Heart right ventricle (tissue), 16 donors: ENCODE measurements at regions not wholly inside any gene's neighbourhood (a gene's known extent, or its start where the extent isn't known, plus 50 kb on each side); places are given as distances from the start of the nearest gene placed in this dataset.

Experiments
- ATAC-seq, 8 donors: fragments of 200-7000 bp; cut with Tn5 transposase; one replicate each; pipeline ENCODE4 v1.9.1; 2020; ENCODE audit warnings: mild to moderate bottlenecking in 8 of 8, moderate library complexity in 8 of 8, moderate number of reproducible peaks in 1 of 8
- DNase-seq, 2 donors: peaks; one replicate each; pipeline ENCODE4 v3.0.0-alpha.2; 2020
- H3K27ac ChIP-seq, 10 donors: fragments of 200-600 bp; sonication (generic) in 2 of 10; one replicate each; pipeline versions ENCODE4 v1.5.0 to v1.8.0; 2020 to 2022; ENCODE audit warnings: mild to moderate bottlenecking in 3 of 10
- H3K27me3 ChIP-seq, 7 donors: fragments of 200-600 bp; one replicate each; pipeline ENCODE4 v1.8.0; 2021 to 2022; ENCODE audit warnings: mild to moderate bottlenecking in 2 of 7
- H3K36me3 ChIP-seq, 9 donors: fragments of 200-600 bp; sonication (generic) in 1 of 9; one replicate each; pipeline versions ENCODE4 v1.5.0 to v1.8.0; 2020 to 2022; ENCODE audit warnings: mild to moderate bottlenecking in 2 of 9
- H3K4me1 ChIP-seq, 9 donors: fragments of 200-600 bp; sonication (generic) in 1 of 9; one replicate each; pipeline versions ENCODE4 v1.5.0 to v1.8.0; 2020 to 2022; ENCODE audit warnings: mild to moderate bottlenecking in 4 of 9
- H3K4me3 ChIP-seq, 10 donors: fragments of 200-600 bp; sonication (generic) in 2 of 10; one replicate each; pipeline versions ENCODE4 v1.5.0 to v1.8.0; 2020 to 2022; ENCODE audit warnings: mild to moderate bottlenecking in 7 of 10, moderate library complexity in 2 of 10
- H3K9me3 ChIP-seq, 11 donors: fragments of 200-600 bp in 10 of 11; sonication (generic) in 2 of 11; one replicate each; pipeline versions ENCODE4 v1.5.0 to v1.8.0; 2013 to 2022; ENCODE audit warnings: mild to moderate bottlenecking in 2 of 11, control low read depth in 1 of 11, moderate library complexity in 1 of 11
- WGBS, 2 donors: extraction: QIAGEN DNeasy Blood & Tissue Kit; methylation state at CpG; one replicate each; pipeline ENCODE4 v1.1.7; 2013; ENCODE audit warnings: inconsistent platforms in 1 of 2; 5-methylcytosine and 5-hydroxymethylcytosine counted together
- intact Hi-C, 10 donors: fragments of 100-400 bp; cut with DNase I; formaldehyde crosslinking; loops; one replicate each; pipeline versions ENCODE4 v1.11.1 to v1.14.2; 2022
- TF ChIP-seq, protein P1 (sequence below), 9 donors: fragments of 200-600 bp; sonication (generic) in 2 of 9; IDR thresholded peaks; one replicate each; pipeline versions ENCODE4 v1.5.0 to v1.8.0; 2021 to 2022; ENCODE audit warnings: antibody characterized with exemption in 9 of 9, mild to moderate bottlenecking in 5 of 9, moderate library complexity in 1 of 9
- donor health status: Arrhythmogenic right ventricular cardiomyopathy.
- donor health status: ischemic (EF 13 %, LVEDD 7.1; RV severe dilation, severe dysfunction).
- donor health status: healthy with polysubstance abuse.
- donor health status: DM: no; HTN: yes; CAD: no.
- donor health status: DM: no; HTN: no; CAD: no.
- donor health status: ischemic (EF 25% LVEDD 6.9; RV normal size, moderate dysfunction).
- donor health status: ischemic (EF 25% LVEDD 5.7; RV mildly dilated, moderate dysfunction).
- donor health status: healthy.
- donor health status: DM: yes; HTN: yes; CAD: no.
- donor health status: Ischemic cardiomyopathy.
- donor health status: ischemic (EF 35%, LVEDD 5.7; RV mildly dilated, moderate dysfunction).
- donor health status: nonischemic (EF 11% LVEDD 7.7; RV severe dilation, severe dysfunction).
- donor health status: DM: yes; HTN: yes; CAD: no.
- donor health status: PGD.
- donor health status: ischemic (EF 29% LVEDD 5.4; RV normal size, mild dysfunction).
- donor health status: nonischemic (EF 23%, LVEDD 6.1; RV moderate dilation, normal function).

GRCh38 chr12:81859521-81859920, 100.4 kb upstream of the PPFIA2 start:
- WGBS, 2 donors, result 35 to 39% methylated on average over 3 of the region's 3 CpGs
- no peak for DNase-seq
- Histone ChIP-seq H3K36me3 (no peaks in the 10 kb centered on the region), H3K9me3 (no peaks in the 10 kb centered on the region), H3K27me3 (no peaks in the 10 kb centered on the region), H3K4me3 (no peak overlapping the region), H3K27ac (no peak overlapping the region), H3K4me1 (no peaks in the 10 kb centered on the region)
- TF ChIP-seq, protein P1, sequence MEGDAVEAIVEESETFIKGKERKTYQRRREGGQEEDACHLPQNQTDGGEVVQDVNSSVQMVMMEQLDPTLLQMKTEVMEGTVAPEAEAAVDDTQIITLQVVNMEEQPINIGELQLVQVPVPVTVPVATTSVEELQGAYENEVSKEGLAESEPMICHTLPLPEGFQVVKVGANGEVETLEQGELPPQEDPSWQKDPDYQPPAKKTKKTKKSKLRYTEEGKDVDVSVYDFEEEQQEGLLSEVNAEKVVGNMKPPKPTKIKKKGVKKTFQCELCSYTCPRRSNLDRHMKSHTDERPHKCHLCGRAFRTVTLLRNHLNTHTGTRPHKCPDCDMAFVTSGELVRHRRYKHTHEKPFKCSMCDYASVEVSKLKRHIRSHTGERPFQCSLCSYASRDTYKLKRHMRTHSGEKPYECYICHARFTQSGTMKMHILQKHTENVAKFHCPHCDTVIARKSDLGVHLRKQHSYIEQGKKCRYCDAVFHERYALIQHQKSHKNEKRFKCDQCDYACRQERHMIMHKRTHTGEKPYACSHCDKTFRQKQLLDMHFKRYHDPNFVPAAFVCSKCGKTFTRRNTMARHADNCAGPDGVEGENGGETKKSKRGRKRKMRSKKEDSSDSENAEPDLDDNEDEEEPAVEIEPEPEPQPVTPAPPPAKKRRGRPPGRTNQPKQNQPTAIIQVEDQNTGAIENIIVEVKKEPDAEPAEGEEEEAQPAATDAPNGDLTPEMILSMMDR (IDR thresholded peaks at IDR 0.05), result no peak
- no peak for ATAC-seq
- intact Hi-C loops, result no loop called here

DNA sequence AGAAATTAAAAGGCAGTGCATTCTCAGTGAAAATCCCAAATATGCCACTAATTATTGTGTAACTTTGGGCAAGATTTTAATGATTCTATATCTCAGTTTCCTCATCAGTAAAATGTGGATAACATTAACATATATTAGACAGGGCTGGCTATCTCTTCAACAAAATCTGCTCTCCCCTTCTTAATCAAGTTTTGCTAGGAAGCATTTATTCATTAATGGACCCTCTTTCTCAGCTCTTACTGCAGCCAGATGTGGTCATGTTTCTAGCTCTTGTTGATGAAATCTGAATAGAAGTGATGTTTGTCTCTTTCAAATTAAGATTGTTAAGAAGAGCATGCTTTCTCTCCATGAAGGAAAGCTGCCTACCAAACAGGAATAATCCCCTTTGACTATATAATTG, 84.4 kb upstream of the PPFIA2 start:
- ATAC-seq (no peak), DNase-seq (no peak)
- peaks cover 0 to 2% (median 0%) of the 10 kb centered on the region in 7 donors for H3K27me3 ChIP-seq
- H3K4me3 ChIP-seq, result no peak overlapping the region
- TF ChIP-seq, protein P1 (IDR thresholded peaks at IDR 0.05), result no peak
- H3K4me1 ChIP-seq, result no peaks in the 10 kb centered on the region
- intact Hi-C loops, result no loop called here
- no peaks in the 10 kb centered on the region for H3K36me3 ChIP-seq
- no peak overlapping the region for H3K27ac ChIP-seq
- peaks cover 0 to 4% (median 0%) of the 10 kb centered on the region in 11 donors for H3K9me3 ChIP-seq

- ATAC-seq (no peak), DNase-seq (no peak)
- Histone ChIP-seq H3K27ac (no peak overlapping the region), H3K4me1 (no peaks in the 10 kb centered on the region), H3K4me3 (no peak overlapping the region), H3K36me3 (no peaks in the 10 kb centered on the region), H3K27me3 (no peaks in the 10 kb centered on the region), H3K9me3 (no peaks in the 10 kb centered on the region)
- TF ChIP-seq, protein P1 (IDR thresholded peaks at IDR 0.05), result no peak
- intact Hi-C loops, result no loop called here
- 84 to 89% methylated on average over 3 of the region's 3 CpGs for WGBS, 2 donors
Observed at GRCh38 chr12:81835783-81836182, 76.6 kb upstream of the PPFIA2 start.

GRCh38 chr12:81819991-81820633, 61.0 kb upstream of the PPFIA2 start:
- H3K27me3 ChIP-seq, result no peaks in the 10 kb centered on the region
- intact Hi-C loops, result no loop called here
- no peak overlapping the region for H3K4me3 ChIP-seq
- H3K9me3 ChIP-seq, result peaks cover 0 to 18% (median 2%) of the 10 kb centered on the region in 11 donors
- H3K36me3 ChIP-seq, result no peaks in the 10 kb centered on the region
- ATAC-seq, result no peak
- DNase-seq, result no peak
- H3K27ac ChIP-seq, result no peak overlapping the region
- TF ChIP-seq, protein P1 (IDR thresholded peaks at IDR 0.05), result no peak
- no peaks in the 10 kb centered on the region for H3K4me1 ChIP-seq
